ENCODE measurements at regions not wholly inside any gene's neighbourhood (a gene's known extent, or its start where the extent isn't known, plus 50 kb on each side); places are given as distances from the start of the nearest gene placed in this dataset.
"Not testable (repeated sequence)": the region's sequence is repeated elsewhere in the genome, so short reads cannot be mapped to it uniquely, and the experiment has no call there.

DNA sequence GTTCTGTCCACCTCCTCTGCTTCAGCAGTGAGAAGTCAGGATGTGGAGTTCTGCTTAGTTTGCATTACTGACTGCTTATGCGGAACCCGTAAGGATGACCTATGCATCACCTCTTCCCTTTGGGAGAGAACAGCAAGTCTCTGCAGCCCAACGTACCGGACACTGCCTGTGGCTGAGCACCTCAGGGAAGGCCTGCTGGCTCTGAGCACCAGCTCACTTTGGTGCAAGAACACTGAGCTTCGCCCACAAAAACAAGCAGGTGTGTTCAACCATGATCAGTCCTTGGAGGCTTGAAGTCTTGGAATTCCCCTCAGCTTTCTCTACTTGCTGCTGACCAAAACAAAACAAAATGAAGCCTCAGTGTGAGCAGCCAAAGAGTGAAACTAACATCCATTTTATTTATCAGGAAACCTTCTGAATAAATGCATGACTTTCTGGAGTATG, 52.7 kb upstream of the NCK2 start:
- no peak for DNase-seq (ENCODE audit: extremely low read depth, low read depth)

DNA sequence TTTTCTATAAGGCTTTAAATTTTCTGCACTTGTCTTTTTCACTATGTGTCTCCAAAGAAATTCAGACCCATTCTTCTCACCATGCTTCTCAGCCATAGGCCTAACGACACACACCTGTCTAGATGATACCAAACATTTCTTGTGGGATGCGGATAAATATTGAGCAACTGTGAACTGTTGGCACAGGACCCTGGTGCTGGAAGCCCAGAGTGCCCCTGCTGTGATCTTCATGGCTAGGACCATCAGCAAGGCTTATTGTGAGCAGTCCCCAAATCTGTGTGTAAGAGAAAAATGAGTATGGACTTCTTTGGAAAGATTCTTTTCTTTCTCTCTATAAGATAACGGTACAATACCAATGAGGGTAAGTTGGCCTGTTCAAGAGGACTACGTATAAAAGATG, 54.1 kb upstream of the NCK2 start:
- DNase-seq (ENCODE audit: extremely low read depth, low read depth): no peak

DNA sequence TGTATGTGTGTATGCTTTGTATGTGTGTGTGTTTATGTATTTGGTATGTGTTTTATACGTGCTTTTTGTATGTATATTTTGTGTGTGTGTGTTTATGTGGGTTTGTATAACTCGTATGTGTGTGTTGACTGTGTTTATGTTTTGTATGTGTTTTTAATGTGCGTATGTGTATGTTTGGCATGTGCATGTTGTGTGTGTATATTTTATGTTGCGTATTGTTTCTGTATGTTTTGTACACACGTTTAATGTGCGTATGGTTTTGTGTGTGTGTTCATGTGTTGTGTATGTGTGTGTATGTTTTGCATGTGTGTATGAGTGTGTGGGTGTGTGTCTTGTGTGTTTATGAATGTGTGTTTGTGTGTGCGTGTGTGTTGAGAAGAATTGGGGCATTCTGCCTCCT, 55.2 kb upstream of the NCK2 start:
- no peak for DNase-seq (ENCODE audit: extremely low read depth, low read depth)

DNA sequence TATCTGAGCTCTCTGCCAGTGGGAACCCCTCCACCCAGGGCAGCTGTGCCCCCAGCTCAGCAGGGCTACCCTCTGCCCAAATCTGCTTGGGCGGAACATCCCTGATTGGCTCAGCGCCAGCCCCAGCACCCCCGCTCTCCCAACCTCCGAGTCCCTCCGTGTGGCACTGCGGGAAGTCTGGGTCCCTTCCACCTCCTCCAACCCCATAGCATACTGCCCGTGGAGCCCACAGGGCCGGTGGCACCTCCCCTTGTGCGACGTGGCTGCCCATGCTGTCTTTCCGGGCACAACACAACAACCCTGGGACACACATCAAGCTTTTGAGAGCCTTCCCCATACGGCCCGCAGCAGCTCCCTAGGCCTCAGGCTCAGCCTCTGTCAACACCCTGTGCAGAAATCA, 55.8 kb upstream of the NCK2 start:
- no peak for DNase-seq (ENCODE audit: extremely low read depth, low read depth)

DNA sequence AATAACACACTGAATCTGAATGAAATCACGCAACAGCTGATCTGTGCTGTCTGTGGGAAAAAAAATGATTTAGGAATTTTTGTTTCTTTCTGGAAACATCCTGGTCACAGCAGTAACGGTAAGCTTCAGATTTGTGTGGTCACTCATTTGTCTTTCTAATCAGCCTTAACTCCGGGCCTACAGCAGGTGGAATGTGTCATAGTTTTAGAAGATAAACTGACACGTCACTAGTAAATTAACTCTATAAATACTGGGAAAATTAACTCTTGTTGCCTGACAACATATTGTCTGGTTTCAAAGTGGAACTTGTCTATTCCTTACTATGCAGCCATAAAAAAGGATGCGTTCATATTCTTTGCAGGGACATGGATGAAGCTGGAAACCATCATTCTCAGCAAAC, 58.1 kb upstream of the NCK2 start:
- DNase-seq (ENCODE audit: extremely low read depth, low read depth): no peak

DNA sequence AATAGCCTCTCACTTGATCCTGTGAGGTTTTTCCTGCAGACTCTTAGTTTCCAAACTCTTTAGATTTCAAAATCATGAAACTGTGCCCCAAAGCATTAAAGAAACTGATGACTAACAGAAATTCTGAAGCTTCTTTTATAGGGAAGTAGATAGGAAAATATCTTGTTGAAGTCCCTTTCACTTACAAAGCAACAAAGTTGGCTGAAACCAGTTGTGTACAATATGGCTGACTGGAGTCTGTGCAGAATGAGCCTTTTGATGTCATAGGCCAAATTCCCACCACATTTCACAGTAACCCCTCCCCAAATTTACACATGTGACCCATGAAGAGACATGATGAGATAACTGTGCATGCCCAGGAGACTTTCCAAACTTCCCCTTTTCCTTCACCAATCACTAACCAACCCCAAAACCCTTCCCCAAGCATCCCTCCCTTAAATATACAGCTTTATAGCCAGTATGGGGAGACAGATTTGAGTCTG, 61.7 kb upstream of the NCK2 start:
- DNase-seq (ENCODE audit: extremely low read depth, low read depth): no peak

DNA sequence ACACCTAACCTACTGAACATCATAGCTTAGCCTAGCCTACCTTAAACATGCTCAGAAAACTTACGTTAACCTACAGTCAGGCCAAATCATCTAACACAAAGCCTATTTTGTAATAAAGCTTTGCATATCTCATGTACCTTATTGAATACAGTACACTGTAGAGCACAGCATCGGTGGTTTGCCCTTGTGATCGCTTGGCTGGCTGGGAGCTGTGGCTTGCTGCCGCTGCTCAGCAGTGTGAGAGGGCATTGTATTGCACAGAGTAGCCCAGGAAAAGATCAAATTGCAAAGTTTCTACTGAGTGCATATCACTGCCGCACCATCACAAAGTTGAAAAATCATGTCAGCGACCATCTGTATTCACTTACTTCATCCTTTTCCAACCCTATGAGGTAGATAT, 62.3 kb upstream of the NCK2 start:
- DNase-seq (ENCODE audit: extremely low read depth, low read depth): no peak

DNA sequence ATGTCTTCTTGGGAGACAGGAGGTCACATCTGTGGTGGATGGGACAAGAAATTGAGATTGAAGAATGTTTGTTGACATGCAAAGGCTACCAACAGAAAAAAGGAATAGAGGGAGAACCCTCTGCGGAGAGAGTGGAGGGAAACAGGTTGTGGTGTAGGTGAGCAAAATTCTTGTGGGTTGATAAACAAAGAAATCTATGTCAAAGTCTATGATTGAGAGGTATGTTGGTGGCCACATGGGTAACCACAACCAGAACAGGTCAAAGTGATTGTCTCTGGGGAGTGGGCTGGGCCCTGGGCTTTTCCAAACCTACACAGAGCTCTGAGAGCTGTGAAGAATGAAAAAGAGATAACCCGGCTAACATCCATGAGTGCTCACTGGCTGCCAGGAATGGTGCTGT, 62.8 kb upstream of the NCK2 start:
- no peak for DNase-seq (ENCODE audit: extremely low read depth, low read depth)

DNA sequence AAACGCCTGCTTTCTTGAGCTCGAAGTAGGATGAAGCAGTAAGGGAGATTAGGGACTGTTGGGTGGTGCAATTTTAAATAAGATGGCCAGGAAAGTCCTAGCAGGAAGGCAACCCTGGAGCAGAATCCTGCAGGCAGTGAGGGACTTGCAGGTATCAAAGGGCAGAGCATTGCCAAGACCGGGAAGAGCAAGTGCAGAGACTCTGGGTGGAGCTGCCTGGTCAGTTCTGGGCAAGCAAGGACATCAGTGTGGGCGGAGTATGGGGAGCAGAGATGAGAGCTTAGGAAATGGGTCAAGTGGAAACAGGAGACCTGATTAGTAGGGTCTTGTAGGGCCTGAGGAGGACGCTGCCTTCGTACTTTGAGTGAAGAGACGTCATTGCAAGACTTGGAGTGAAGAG, 64.4 kb upstream of the NCK2 start:
- DNase-seq (ENCODE audit: extremely low read depth, low read depth): no peak

DNA sequence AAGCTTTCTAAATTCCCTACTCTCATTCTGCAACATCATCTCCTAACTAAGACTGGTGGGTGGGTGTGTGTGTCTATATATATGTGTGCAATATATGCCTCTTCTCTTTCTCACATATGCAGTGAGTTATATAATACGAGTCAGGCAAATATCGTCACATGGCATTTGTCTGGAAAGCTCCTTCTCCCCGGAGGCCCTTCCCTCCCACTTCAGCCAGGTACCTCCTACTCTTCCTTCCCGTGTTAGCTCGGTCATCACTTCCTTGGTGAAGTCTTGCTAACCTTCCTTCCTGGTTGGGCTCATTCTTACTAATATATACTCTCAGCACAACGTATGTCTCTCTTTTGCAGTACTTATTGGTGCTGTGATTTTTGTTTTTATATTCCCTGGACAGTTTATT, 66.4 kb upstream of the NCK2 start:
- no peak for DNase-seq (ENCODE audit: extremely low read depth, low read depth)

DNA sequence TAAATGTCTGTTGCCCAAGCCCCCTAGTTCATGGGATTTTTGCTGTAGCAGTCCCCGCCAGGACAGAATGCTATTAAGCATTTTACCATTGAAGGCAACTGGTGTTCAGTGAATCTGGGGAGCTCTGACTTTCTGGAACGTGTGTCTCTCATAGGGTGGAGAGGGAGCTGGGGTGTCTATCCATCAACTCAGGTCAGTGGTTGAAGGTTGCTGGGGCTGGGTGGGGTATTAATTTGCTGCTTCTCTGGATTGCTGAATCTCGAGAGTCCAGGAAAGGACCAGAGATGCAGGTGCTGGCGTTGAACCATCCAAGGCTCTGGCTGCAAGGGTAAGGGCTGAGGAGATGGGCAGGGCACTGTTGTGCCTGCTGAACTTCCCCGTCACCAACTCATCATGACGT, 66.8 kb upstream of the NCK2 start:
- DNase-seq (ENCODE audit: extremely low read depth, low read depth): no peak

DNA sequence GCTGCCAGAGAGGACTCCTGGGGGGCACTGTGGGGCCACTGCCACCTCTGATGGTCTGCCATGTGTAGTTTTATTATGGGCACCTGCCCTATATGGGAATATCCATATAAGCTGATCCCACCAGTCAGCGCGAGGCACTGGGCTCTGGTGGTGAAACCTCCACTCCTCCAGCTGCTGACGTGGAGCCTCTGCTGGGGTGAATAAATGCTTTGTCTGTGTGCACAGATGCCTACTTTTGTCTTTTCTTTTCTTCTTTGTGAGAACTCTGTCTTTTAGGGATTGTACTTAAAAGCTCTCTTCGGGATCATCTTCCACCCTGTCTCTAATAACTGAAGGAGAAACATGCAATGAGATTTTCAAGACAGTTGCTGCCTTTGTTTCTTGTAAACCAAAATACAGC, 68.9 kb upstream of the NCK2 start:
- no peak for DNase-seq (ENCODE audit: extremely low read depth, low read depth)

DNA sequence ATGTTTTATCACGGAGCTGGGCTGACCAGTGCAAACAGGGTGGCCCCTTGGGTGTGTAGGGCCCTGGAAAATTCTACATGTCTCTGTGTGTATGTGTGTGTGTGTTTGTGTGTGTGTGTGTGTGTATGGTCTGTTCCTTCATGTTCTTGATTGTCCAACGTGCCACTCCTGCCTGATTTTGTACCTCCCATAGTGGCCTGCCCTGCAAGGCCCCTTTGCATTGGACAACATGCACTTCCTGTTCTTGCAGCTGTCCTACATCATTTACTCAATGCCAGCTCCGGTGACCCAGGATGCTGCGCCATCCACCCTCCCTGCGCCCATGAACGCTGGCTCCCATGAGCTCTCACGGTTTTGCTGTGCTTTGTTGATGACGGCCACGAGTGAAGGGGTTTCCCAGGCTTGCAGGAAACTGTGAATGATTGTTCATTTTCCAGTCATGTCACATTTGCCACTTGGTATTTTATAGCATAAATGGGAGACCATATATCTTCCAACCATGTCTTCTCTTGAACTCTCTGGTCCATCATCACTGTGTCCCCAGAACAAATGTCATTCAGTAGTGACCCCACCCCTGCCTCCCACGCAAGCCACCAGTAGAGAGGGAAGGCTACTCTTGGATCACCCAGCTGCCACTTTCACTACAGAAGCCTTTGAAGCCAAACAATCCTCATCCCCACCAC, 69.7 kb upstream of the NCK2 start:
- DNase-seq (ENCODE audit: extremely low read depth, low read depth): no peak

DNA sequence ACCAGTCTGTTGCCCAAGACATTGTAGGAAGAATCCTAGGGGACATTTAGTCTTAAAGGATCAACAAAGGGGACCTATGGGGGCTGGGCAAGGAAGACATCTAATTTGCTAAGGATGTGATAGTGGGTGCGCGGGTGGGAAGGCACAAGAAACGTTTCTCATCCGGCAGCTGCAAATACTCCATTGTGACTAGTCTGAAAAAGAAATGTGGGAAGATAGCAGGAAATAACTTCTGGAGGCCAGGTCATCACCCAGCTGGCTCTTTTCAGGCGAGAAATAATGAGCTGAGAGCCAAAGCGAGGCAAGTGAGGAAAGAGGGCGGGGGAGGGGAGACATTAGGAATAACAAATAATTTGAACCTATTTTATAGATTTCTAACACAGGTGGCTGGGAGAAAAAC, 70.3 kb upstream of the NCK2 start:
- DNase-seq (ENCODE audit: extremely low read depth, low read depth): no peak

DNA sequence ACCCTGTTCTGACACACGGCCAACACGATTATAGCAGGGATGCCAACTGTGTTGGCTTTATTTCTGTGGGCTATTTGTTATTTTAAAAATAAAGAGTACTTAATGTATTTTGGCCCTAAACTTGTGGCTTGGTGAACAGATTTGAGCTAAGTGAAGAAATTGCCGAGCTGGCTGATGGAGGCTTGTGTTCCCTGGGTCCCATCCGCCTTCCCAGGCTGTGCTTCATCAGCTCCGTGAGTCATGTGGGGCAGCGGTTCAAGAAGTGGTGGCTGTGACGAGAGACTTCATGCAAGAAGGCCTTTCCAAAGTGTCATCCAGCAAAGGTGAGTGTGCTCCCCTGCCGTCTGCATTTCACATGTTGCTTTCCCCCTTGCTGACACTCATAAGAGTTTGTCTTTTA, 73.6 kb upstream of the NCK2 start:
- DNase-seq (ENCODE audit: extremely low read depth, low read depth): no peak

DNA sequence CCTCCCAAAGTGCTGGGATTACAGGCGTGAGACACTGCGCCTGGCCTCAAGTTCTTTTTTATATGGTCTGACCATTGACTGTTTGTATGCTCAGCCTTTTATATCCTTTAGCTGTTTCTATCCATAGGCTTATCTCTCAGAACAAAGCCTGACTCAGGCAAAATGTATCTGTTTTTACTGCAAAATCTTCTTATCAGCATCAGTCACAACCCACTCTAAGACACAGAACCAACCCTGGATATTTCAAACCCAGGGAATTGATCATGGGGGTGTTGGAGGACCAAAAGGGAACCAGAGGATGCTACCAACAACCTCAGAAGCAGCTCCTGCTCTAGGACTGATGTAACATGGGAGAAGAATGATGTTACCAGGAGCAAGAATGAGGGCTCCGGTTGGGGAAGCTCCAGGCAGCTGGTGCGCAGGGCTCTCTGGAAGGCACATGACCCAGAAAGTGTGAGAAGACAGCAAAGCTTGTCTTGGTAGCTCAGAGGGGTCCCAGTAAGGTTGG, 75.3 kb upstream of the NCK2 start:
- DNase-seq (ENCODE audit: extremely low read depth, low read depth): no peak

DNA sequence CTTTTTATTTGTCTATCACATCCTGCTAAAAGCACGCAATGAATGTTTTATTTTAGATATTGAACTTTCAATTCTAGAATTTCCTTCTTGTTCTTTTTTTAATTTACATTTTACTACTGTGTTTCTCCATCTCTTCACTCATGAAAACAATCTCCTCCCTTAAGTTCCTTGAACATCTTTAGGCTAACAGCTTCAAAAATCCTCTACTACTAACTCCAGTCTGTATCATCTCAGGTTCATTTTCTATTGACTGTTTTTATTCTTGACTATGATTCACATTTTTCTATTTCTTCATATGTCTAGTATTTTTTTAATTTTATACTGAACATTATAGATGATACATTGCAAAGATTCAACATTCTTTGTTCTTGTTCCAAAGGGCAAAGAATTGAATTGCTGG, 79.2 kb upstream of the NCK2 start:
- DNase-seq (ENCODE audit: extremely low read depth, low read depth): no peak

DNA sequence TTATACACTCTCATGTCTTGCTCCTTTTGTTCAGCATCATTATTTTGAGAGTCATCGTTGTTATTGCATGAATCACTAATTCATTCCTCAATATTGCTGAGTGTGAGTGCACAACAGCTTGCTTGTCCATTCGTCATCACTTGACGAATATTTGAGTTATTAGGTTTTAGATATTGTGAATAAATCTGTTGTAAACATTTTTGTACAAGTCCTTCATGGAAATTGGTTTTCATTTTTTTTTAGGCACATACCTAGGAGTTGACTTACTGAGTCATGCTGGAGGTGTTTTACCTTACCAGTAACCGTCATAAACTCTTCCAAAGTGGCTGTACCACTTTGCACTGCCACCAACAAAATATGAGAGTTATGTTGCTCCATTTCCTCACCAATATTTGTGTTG, 84.2 kb upstream of the NCK2 start:
- DNase-seq (ENCODE audit: extremely low read depth, low read depth): no peak

DNA sequence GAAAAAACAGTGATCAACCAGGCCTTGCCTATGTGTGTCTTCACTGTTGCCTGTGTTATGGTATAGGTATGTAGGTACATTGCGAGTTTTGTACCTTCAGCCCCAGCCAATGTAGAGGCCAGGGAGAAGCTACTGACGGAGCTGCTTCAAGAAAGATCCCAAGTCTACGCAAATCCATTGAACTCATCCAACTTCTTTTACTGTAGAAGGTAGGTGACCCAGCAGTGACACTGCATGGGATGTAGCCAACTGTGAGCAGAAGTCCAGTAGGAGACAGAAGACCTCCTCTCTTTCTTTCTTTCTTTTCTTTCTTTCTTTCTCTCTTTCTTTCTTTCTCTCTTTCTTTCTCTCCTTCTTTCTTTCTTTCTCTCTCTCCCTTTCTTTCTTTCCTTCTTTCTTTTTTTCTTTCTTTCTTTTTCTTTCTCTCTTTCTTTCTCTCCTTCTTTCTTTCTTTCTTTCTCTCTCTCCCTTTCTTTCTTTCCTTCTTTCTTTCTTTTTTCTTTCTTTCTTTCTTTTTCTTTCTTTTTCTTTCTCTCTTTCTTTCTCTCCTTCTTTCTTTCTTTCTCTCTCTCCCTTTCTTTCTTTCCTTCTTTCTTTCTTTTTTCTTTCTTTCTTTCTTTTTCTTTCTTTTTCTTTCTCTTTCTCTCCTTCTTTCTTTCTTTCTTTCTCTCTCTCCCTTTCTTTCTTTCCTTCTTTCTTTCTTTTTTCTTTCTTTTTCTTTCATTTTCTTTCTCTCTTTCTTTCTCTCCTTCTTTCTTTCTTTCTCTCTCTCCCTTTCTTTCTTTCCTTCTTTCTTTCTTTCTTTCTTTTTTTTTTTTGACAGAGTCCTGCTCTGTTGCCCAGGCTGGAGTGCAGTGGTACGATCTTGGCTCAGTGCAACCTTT, 88.7 kb upstream of the NCK2 start:
- DNase-seq (ENCODE audit: extremely low read depth, low read depth): not testable (repeated sequence)

DNA sequence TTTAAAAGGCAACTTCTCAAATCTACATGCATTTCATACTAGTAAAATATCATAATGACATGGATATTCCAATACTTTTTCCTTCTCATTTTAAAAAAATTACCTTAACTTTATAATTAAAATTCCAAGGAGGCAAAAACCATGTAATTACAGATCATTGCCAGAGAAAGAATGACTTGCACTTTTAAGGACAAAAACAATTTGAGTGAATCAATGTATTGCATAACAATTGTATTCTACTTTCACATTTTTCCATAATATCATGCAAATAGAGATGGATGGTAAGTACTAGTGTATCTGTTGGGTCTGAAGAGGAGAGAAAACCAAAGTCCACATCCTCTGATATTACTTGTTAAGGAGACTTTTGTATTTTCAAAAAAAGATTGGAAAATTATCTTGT, 89.5 kb upstream of the NCK2 start:
- no peak for DNase-seq (ENCODE audit: extremely low read depth, low read depth)

DNA sequence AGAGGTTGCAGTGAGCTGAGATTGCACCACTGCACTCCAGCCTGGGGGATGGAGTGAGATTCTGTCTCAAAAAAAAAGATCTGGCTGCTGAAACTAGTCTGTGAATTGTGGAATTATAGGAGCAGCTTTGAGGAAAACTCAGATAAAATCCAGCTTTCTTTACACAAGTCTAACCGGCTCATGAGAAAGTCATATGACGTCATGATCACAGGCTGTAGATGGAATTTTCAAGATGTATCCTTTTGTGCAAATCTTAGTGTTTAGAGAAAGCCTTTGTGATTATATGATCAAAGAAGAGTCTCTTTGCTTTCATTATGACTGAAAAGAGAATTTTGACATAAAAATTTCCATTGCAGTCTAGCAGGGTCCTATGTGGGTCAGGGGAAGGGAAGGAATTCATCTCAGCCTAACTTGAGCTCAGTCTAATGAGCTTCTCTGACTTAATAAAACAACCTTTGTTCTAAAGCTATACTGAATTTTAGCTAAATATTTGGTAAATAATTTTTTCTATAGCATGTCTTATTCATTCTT, 90.2 kb upstream of the NCK2 start:
- DNase-seq (ENCODE audit: extremely low read depth, low read depth): no peak

DNA sequence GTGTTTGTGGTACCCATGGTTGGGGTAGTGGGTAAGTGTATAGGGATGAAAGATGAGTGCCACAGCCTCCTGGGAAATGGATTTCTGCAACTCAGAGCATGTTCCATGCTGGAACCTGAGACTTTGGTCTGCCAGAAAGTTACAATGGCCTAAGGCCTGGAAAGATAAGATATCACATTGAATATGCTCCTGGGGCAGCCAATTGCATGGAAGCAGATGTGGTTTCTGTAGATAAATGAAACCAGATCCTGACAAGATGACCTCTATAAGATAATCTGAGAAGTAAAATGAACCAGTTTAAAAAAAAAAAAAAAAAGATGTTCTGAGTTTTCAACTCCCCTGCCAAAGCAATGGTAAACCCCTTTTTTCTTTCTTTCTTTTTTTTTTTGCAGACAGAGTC, 91.4 kb upstream of the NCK2 start:
- no peak for DNase-seq (ENCODE audit: extremely low read depth, low read depth)

Measured in NCI-H460 (cell line).